22Rv1 (cell line): ENCODE measurements at regions not wholly inside any gene's neighbourhood (a gene's known extent, or its start where the extent isn't known, plus 50 kb on each side); places are given as distances from the start of the nearest gene placed in this dataset.

Experiments
- CTCF ChIP-seq: fragments of 450-650 bp; IDR thresholded peaks from 2 replicates; pipeline ENCODE4 v1.5.1; 2017; ENCODE audit warnings: mild to moderate bottlenecking
- ZFX ChIP-seq: fragments of 450-650 bp; IDR thresholded peaks from 2 replicates; pipeline ENCODE4 v1.6.1; 2017; ENCODE audit warnings: antibody characterized with exemption, borderline replicate concordance

GRCh38 chr1:11358984-11359383, 86.0 kb downstream of the UBIAD1 start:
- TF ChIP-seq CTCF (no peak), ZFX (no peak)
